ENCODE measurements at regions not wholly inside any gene's neighbourhood (a gene's known extent, or its start where the extent isn't known, plus 50 kb on each side); places are given as distances from the start of the nearest gene placed in this dataset.
A peak's percentile ranks its signal among the peaks of the same experiment; 100 is the strongest.
"Not testable (repeated sequence)": the region's sequence is repeated elsewhere in the genome, so short reads cannot be mapped to it uniquely, and the experiment has no call there.

DNA sequence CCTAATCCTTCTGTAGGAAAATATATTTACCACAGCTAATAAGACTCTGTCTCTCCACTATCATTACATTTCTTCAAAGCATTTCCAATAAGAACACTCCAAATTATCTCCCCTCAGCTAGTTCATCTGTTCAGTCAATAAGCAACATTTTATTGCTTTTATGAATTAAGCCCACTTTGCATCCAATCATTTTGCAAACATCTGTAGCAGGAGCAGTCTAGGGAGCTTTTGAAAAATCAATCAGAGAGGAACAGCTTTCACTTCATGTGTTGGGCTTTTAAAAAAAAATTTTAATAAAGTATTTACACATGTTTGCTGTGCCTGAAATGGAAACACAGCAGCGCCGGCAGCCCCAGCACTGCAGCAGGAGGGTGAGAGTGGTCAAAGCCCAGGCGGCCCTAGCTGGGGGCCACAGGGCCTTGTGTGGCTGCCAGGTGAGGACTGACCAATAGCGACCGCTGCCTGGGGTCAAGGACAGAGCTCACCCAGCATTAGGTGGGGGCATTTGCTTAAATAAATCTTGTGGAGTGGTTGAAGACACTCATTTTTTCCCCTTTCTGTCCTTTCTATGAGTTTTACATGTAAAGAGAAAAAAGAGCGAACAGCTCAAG lies 250.7 kb downstream of the RNF144A start:
- DNase-seq (ENCODE audit: low read depth in 1 of 2, low spot score in 1 of 2) = no peak
- no peaks in the 10 kb centered on the region for H3K9me3 ChIP-seq (ENCODE audit: low read depth)
- no peaks in the 10 kb centered on the region for H3K36me3 ChIP-seq
- no peak overlapping the region for H3K4me3 ChIP-seq
- no peak overlapping the region for H3K27ac ChIP-seq
- TF ChIP-seq, protein P1, sequence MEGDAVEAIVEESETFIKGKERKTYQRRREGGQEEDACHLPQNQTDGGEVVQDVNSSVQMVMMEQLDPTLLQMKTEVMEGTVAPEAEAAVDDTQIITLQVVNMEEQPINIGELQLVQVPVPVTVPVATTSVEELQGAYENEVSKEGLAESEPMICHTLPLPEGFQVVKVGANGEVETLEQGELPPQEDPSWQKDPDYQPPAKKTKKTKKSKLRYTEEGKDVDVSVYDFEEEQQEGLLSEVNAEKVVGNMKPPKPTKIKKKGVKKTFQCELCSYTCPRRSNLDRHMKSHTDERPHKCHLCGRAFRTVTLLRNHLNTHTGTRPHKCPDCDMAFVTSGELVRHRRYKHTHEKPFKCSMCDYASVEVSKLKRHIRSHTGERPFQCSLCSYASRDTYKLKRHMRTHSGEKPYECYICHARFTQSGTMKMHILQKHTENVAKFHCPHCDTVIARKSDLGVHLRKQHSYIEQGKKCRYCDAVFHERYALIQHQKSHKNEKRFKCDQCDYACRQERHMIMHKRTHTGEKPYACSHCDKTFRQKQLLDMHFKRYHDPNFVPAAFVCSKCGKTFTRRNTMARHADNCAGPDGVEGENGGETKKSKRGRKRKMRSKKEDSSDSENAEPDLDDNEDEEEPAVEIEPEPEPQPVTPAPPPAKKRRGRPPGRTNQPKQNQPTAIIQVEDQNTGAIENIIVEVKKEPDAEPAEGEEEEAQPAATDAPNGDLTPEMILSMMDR (IDR thresholded peaks at IDR 0.05; ENCODE audit: low read depth, low read length) = no peak
- no peaks in the 10 kb centered on the region for H3K4me1 ChIP-seq (ENCODE audit: low read depth)
- H3K27me3 ChIP-seq = no peaks in the 10 kb centered on the region

DNA sequence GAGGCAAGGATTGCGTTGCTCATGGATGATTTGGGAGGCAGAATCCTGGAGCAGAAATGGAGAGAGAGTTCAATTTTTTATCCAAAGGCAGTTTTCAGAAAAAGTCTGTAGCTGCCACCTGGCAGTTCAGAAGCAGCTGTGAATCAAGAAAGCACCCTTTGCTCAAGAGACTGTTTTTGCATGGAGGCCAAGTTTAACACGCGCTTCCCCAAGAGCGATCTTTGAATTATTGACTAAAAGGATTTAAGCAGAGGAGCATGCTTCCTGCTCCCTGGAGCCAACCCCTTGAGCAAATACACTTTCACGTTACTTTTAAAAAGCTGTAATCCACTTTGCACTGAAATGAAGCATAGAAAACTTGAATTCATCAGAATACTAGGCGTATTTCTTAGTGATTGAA lies 252.4 kb downstream of the RNF144A start:
- Histone ChIP-seq H3K4me1 (ENCODE audit: low read depth) (no peaks in the 10 kb centered on the region), H3K4me3 (no peak overlapping the region), H3K27me3 (no peaks in the 10 kb centered on the region), H3K27ac (no peak overlapping the region), H3K9me3 (ENCODE audit: low read depth) (no peaks in the 10 kb centered on the region), H3K36me3 (no peaks in the 10 kb centered on the region)
- TF ChIP-seq, protein P1 (IDR thresholded peaks at IDR 0.05; ENCODE audit: low read depth, low read length) = no peak
- no peak for DNase-seq (ENCODE audit: low read depth in 1 of 2, low spot score in 1 of 2)

DNA sequence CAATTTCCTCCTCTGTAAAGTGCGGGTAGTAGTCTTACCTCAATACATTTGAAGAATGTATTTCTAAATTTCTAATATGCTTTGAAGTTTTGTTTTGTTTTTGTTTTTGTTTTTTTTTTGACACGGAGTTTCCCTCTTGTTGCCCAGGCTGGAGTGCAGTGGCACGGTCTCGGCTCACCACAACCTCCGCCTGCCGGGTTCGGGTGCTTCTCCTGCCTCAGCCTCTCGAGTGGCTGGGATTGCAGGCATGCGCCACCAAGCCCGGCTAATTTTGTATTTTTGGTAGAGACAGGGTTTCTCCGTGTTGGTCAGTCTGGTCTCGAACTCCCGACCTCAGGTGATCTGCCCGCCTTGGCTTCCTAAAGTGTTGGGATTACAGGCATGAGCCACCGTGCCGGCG lies 261.8 kb downstream of the RNF144A start:
- not testable (repeated sequence) for H3K36me3 ChIP-seq; H3K4me3 ChIP-seq; H3K4me1 ChIP-seq (ENCODE audit: low read depth); H3K9me3 ChIP-seq (ENCODE audit: low read depth); DNase-seq (ENCODE audit: low read depth in 1 of 2, low spot score in 1 of 2); H3K27me3 ChIP-seq; H3K27ac ChIP-seq

DNA sequence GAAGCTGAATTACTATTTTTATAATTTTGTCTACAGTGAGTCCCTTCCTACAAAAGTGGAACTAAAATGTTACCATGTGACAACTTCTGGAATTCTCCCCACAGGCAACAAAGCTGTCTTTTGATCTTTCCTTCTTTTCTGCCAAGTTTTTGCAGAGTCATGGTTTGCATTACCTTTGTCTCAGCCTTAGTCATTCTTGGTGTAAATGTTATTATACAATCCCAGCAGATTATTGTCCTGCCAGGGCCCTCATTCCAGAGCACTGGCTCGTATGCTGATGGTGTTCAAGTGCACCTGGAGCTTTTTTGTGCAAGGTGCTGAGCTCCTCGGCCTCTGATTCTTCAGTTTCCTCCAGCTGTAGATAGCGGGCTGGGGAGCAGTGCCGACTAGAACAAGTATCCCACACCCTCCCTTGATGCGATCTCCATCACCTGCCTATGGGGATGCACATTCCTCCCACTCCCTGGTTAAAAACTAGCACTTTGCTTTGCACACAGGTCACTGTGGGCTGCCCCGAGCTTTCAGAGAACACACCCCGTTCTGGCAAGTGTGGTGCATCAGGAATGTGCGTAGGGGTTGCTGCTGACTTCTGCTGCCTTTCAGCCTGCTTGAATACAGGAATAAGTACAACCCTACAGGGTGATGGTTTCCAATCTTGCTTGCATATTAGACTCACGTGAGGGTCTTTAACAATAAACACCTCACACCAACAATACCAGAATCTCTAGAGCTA lies 263.6 kb downstream of the RNF144A start:
- Histone ChIP-seq H3K27ac (no peak overlapping the region), H3K27me3 (no peaks in the 10 kb centered on the region), H3K4me3 (no peak overlapping the region), H3K9me3 (ENCODE audit: low read depth) (no peaks in the 10 kb centered on the region), H3K36me3 (no peaks in the 10 kb centered on the region), H3K4me1 (ENCODE audit: low read depth) (no peaks in the 10 kb centered on the region)
- peak in 1 of 2 donors; percentile 11 for DNase-seq (ENCODE audit: low read depth in 1 of 2, low spot score in 1 of 2)
- TF ChIP-seq, protein P1 (IDR thresholded peaks at IDR 0.05; ENCODE audit: low read depth, low read length) = no peak

DNA sequence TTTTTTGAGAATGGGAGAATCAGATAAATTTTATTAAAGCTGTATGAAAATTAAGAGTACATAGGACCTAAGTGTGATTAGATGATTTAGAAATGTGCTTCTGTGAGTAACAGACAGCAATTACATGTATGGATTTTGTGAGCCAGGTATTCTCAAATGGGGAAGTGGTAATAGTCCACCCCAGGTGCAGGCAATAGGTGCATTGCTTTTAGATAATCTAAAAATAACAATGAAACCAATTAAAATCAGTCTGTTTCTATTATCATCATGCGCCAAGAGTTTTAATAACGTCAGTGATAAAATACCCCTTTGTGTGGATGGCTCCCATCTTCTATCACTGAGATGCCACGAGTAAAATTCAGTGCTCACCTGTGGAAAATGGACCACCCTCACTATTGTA lies 265.3 kb downstream of the RNF144A start:
- H3K36me3 ChIP-seq = no peaks in the 10 kb centered on the region
- H3K9me3 ChIP-seq (ENCODE audit: low read depth) = no peaks in the 10 kb centered on the region
- no peak overlapping the region for H3K27ac ChIP-seq
- no peaks in the 10 kb centered on the region for H3K4me1 ChIP-seq (ENCODE audit: low read depth)
- TF ChIP-seq, protein P1 (IDR thresholded peaks at IDR 0.05; ENCODE audit: low read depth, low read length) = no peak
- no peaks in the 10 kb centered on the region for H3K27me3 ChIP-seq
- H3K4me3 ChIP-seq = no peak overlapping the region
- no peak for DNase-seq (ENCODE audit: low read depth in 1 of 2, low spot score in 1 of 2)

DNA sequence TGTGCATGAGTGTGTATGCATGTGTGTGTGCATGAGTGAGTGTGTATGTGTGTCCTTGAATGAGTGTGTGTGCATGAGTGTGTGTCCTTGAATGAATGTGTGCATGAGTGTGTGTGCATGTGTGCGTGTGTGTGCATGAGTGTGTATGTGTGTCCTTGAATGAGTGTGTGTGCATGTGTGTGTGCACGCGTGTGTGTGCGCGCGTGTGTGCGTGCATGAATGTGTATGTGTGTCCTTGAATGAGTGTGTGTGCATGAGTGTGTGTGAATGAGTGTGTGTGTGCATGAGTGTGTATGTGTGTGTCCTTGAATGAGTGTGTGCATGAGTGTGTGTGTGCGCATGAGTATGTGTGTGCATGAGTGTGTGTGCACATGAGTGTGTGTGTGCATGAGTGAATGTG lies 271.9 kb downstream of the RNF144A start:
- Histone ChIP-seq H3K27me3 (no peaks in the 10 kb centered on the region), H3K27ac (no peak overlapping the region), H3K9me3 (ENCODE audit: low read depth) (no peaks in the 10 kb centered on the region), H3K4me3 (no peak overlapping the region), H3K36me3 (no peaks in the 10 kb centered on the region), H3K4me1 (ENCODE audit: low read depth) (no peaks in the 10 kb centered on the region)
- no peak for DNase-seq (ENCODE audit: low read depth in 1 of 2, low spot score in 1 of 2)
- TF ChIP-seq, protein P1 (IDR thresholded peaks at IDR 0.05; ENCODE audit: low read depth, low read length) = no peak
